Activated CD4-positive, alpha-beta T cell treated with anti-CD3 and anti-CD28 coated beads, Interleukin-2, amount 50 U/mL, for 4 hours (primary cell): ENCODE measurements at regions not wholly inside any gene's neighbourhood (a gene's known extent, or its start where the extent isn't known, plus 50 kb on each side); places are given as distances from the start of the nearest gene placed in this dataset.

Experiments
- DNase-seq, 2 experiments: peaks; one replicate each; pipeline ENCODE4 v3.0.0-alpha.2; 2020

GRCh38 chr6:156028335-156029131 lies 572.9 kb upstream of the NOX3 start:
- DNase-seq = no peak

GRCh38 chr6:156027248-156027626 lies 571.6 kb upstream of the NOX3 start:
- DNase-seq = no peak

- DNase-seq = no peak
Measured at GRCh38 chr6:156026486-156027247, 571.0 kb upstream of the NOX3 start.

GRCh38 chr6:156024339-156024738 lies 568.7 kb upstream of the NOX3 start:
- no peak for DNase-seq

GRCh38 chr6:156021746-156022396 lies 566.2 kb upstream of the NOX3 start:
- DNase-seq = no peak

- no peak for DNase-seq
Measured at GRCh38 chr6:156017838-156018237, 562.2 kb upstream of the NOX3 start.

- DNase-seq = no peak
Measured at GRCh38 chr6:156016186-156016976, 560.7 kb upstream of the NOX3 start.

GRCh38 chr6:156013155-156013554 lies 557.5 kb upstream of the NOX3 start:
- no peak for DNase-seq

GRCh38 chr6:156009656-156010055 lies 554.0 kb upstream of the NOX3 start:
- DNase-seq = no peak

- DNase-seq = no peak
Measured at GRCh38 chr6:156004796-156005195, 549.2 kb upstream of the NOX3 start.

GRCh38 chr6:155996151-155996550 lies 540.5 kb upstream of the NOX3 start:
- DNase-seq = no peak

GRCh38 chr6:155995281-155995680 lies 539.6 kb upstream of the NOX3 start:
- no peak for DNase-seq

GRCh38 chr6:155994086-155994485 lies 538.4 kb upstream of the NOX3 start:
- DNase-seq = no peak

GRCh38 chr6:155993240-155993639 lies 537.6 kb upstream of the NOX3 start:
- no peak for DNase-seq

GRCh38 chr6:155985660-155986138 lies 530.1 kb upstream of the NOX3 start:
- no peak for DNase-seq

- no peak for DNase-seq
Measured at GRCh38 chr6:155980768-155981079, 525.1 kb upstream of the NOX3 start.

- DNase-seq = no peak
Measured at GRCh38 chr6:155980014-155980767, 524.6 kb upstream of the NOX3 start.

GRCh38 chr6:155975506-155975905 lies 519.9 kb upstream of the NOX3 start:
- DNase-seq = no peak

GRCh38 chr6:155974811-155975323 lies 519.2 kb upstream of the NOX3 start:
- no peak for DNase-seq

- no peak for DNase-seq
Measured at GRCh38 chr6:155974359-155974758, 518.7 kb upstream of the NOX3 start.

GRCh38 chr6:155970876-155971708 lies 515.5 kb upstream of the NOX3 start:
- DNase-seq = no peak
